CD14-positive monocyte (primary cell): ENCODE measurements at regions not wholly inside any gene's neighbourhood (a gene's known extent, or its start where the extent isn't known, plus 50 kb on each side); places are given as distances from the start of the nearest gene placed in this dataset.

Experiments
- DNase-seq, 3 donors: peaks; one replicate each; pipeline ENCODE4 v3.0.0-alpha.2; 2011 to 2022
- H2AFZ ChIP-seq: 2 replicates; pipeline ENCODE4 v1.6.0; 2012; ENCODE audit warnings: mild to moderate bottlenecking, low read depth, low read length, inconsistent platforms; ENCODE audit not compliant: insufficient read depth, poor library complexity, severe bottlenecking
- H3K27ac ChIP-seq, 2 donors: 1 replicate in 1 of 2; 2 replicates in 1 of 2; pipeline ENCODE4 v1.5.1; 2012 to 2013; ENCODE audit warnings: low read length in 2 of 2, control low read depth in 1 of 2, inconsistent platforms in 1 of 2, low read depth in 1 of 2, mild to moderate bottlenecking in 1 of 2
- H3K27me3 ChIP-seq, 2 donors: one replicate each; pipeline versions ENCODE4 v1.6.0 to v1.6.1; 2011 to 2013; ENCODE audit warnings: low read length in 2 of 2; ENCODE audit not compliant: control insufficient read depth in 2 of 2, insufficient read depth in 2 of 2
- H3K36me3 ChIP-seq, 2 donors: replicated peaks in 1 of 2; 1 replicate in 1 of 2; 2 replicates in 1 of 2; pipeline versions ENCODE4 v1.5.1 to v1.6.1; 2012 to 2013; ENCODE audit warnings: low read length in 2 of 2, control low read depth in 1 of 2, inconsistent platforms in 1 of 2, mild to moderate bottlenecking in 1 of 2; ENCODE audit not compliant: insufficient read depth in 2 of 2, control insufficient read depth in 1 of 2
- H3K4me1 ChIP-seq, 2 donors: 1 replicate in 1 of 2; 2 replicates in 1 of 2; pipeline versions ENCODE4 v1.5.1 to v1.6.1; 2012 to 2013; ENCODE audit warnings: low read length in 2 of 2, control low read depth in 1 of 2, inconsistent platforms in 1 of 2, mild to moderate bottlenecking in 1 of 2, moderate library complexity in 1 of 2; ENCODE audit not compliant: insufficient read depth in 2 of 2, control insufficient read depth in 1 of 2
- H3K4me2 ChIP-seq: replicated peaks from 2 replicates; pipeline ENCODE3; 2012; ENCODE audit warnings: low read length, moderate library complexity, mild to moderate bottlenecking; ENCODE audit not compliant: poor library complexity, severe bottlenecking; ENCODE audit errors: extremely low read depth
- H3K4me3 ChIP-seq, 3 experiments: fragments of 200-600 bp in 1 of 3; sonication (generic) in 1 of 3; replicated peaks in 1 of 3; 1 replicate in 2 of 3; 2 replicates in 1 of 3; pipeline ENCODE4 v1.5.1; 2011 to 2013; ENCODE audit warnings: low read length in 3 of 3, mild to moderate bottlenecking in 3 of 3, control low read depth in 2 of 3, low read depth in 2 of 3, inconsistent platforms in 1 of 3, moderate library complexity in 1 of 3
- H3K79me2 ChIP-seq: 2 replicates; pipeline ENCODE4 v1.6.0; 2012; ENCODE audit warnings: mild to moderate bottlenecking, control low read depth, inconsistent platforms, low read length, moderate library complexity; ENCODE audit not compliant: insufficient read depth
- H3K9ac ChIP-seq: 2 replicates; pipeline ENCODE4 v1.6.0; 2017; ENCODE audit warnings: low read length, mild to moderate bottlenecking; ENCODE audit not compliant: insufficient read depth, poor library complexity, severe bottlenecking
- H3K9me3 ChIP-seq, 2 donors: replicated peaks in 1 of 2; 1 replicate in 1 of 2; 2 replicates in 1 of 2; pipeline versions ENCODE4 v1.5.1 to v1.6.1; 2012 to 2013; ENCODE audit warnings: low read length in 2 of 2, control low read depth in 1 of 2; ENCODE audit not compliant: control insufficient read depth in 1 of 2, insufficient read depth in 1 of 2
- H4K20me1 ChIP-seq: 2 replicates; pipeline ENCODE4 v1.6.0; 2012; ENCODE audit warnings: mild to moderate bottlenecking, low read length, control low read depth, moderate library complexity; ENCODE audit not compliant: insufficient read depth
- H3K27ac Mint-ChIP-seq, 7 donors: one replicate each; pipeline ENCODE4 v1.8.0; 2020; ENCODE audit warnings: mild to moderate bottlenecking in 7 of 7, mixed read lengths in 7 of 7, moderate library complexity in 6 of 7, inconsistent platforms in 2 of 7
- H3K27me3 Mint-ChIP-seq, 3 donors: one replicate each; pipeline ENCODE4 v1.8.0; 2021 to 2022; ENCODE audit warnings: low read depth in 3 of 3, mild to moderate bottlenecking in 3 of 3, mixed read lengths in 3 of 3, moderate library complexity in 3 of 3, inconsistent platforms in 1 of 3
- H3K36me3 Mint-ChIP-seq, 2 donors: one replicate each; pipeline ENCODE4 v1.8.0; 2020; ENCODE audit warnings: mixed read lengths in 2 of 2, inconsistent platforms in 1 of 2, mild to moderate bottlenecking in 1 of 2
- H3K4me1 Mint-ChIP-seq: one replicate; pipeline ENCODE4 v1.8.0; 2020; ENCODE audit warnings: mild to moderate bottlenecking, mixed read lengths
- H3K4me3 Mint-ChIP-seq, 2 donors: one replicate each; pipeline ENCODE4 v1.8.0; 2020; ENCODE audit warnings: mild to moderate bottlenecking in 2 of 2, mixed read lengths in 2 of 2, moderate library complexity in 1 of 2
- H3K9me3 Mint-ChIP-seq, 7 donors: one replicate each; pipeline ENCODE4 v1.8.0; 2020 to 2022; ENCODE audit warnings: mixed read lengths in 7 of 7, mild to moderate bottlenecking in 6 of 7, moderate library complexity in 6 of 7, inconsistent platforms in 2 of 7
- CTCF ChIP-seq: fragments of 200-600 bp; IDR thresholded peaks from one replicate; pipeline ENCODE4 v1.8.0; 2022; ENCODE audit warnings: antibody characterized with exemption, mild to moderate bottlenecking
- WGBS: methylation state at CpG from one replicate; pipeline ENCODE4 v1.1.5; 2013; ENCODE audit warnings: missing lambda C conversion rate; ENCODE audit not compliant: insufficient coverage; 5-methylcytosine and 5-hydroxymethylcytosine counted together
- intact Hi-C, 2 donors: fragments of 100-400 bp; cut with micrococcal nuclease; formaldehyde crosslinking; loops; one replicate each; pipeline versions ENCODE4 v1.15.0 to v1.15.1; 2023

GRCh38 chr20:4606051-4606450 is 80.2 kb upstream of the PRNP start:
- Mint-ChIP-seq H3K27ac (no peak overlapping the region), H3K4me1 (peaks cover 21% of the 10 kb centered on the region), H3K9me3 (peaks cover 0 to 1% (median 0%) of the 10 kb centered on the region in 7 donors), H3K36me3 (no peaks in the 10 kb centered on the region), H3K27me3 (peaks cover 4 to 11% (median 5%) of the 10 kb centered on the region in 3 donors), H3K4me3 (no peak overlapping the region)
- H3K4me1 ChIP-seq: peaks cover 13 to 22% of the 10 kb centered on the region in 2 donors
- H3K9me3 ChIP-seq: no peaks in the 10 kb centered on the region
- no peaks in the 10 kb centered on the region for H3K36me3 ChIP-seq
- no peak overlapping the region for H2AFZ ChIP-seq
- intact Hi-C loops: loop anchor here (2.0 to 10.0 kb wide), 3 partner anchors 115 to 351 kb away; partner anchors contain the start of gene PRND (in 1 of the 2)
- no peak overlapping the region for H3K9ac ChIP-seq
- no CpG with 5 or more reads among the region's 2 CpGs for WGBS
- no peaks in the 10 kb centered on the region for H4K20me1 ChIP-seq
- TF ChIP-seq CTCF: no peak
- H3K4me3 ChIP-seq: no peak overlapping the region
- no peak for DNase-seq
- H3K27me3 ChIP-seq: peaks cover 0 to 7% of the 10 kb centered on the region in 2 donors
- no peak overlapping the region for H3K27ac ChIP-seq
- H3K4me2 ChIP-seq: no peak overlapping the region
- H3K79me2 ChIP-seq: no peaks in the 10 kb centered on the region

GRCh38 chr20:4605166-4605565 is 81.1 kb upstream of the PRNP start:
- Mint-ChIP-seq H3K27ac (no peak overlapping the region), H3K9me3 (peaks cover 0 to 1% (median 0%) of the 10 kb centered on the region in 7 donors), H3K4me1 (peaks cover 21% of the 10 kb centered on the region), H3K27me3 (peaks cover 0 to 11% (median 11%) of the 10 kb centered on the region in 3 donors), H3K36me3 (no peaks in the 10 kb centered on the region), H3K4me3 (no peak overlapping the region)
- intact Hi-C loops: loop anchor here (5.0 to 10.0 kb wide), 2 partner anchors 350 to 352 kb away; no protein-coding TSS in a partner anchor
- no peaks in the 10 kb centered on the region for H3K9me3 ChIP-seq
- H3K79me2 ChIP-seq: no peaks in the 10 kb centered on the region
- H3K4me2 ChIP-seq: no peak overlapping the region
- H2AFZ ChIP-seq: no peak overlapping the region
- H3K4me1 ChIP-seq: peaks cover 13 to 22% of the 10 kb centered on the region in 2 donors
- H3K27me3 ChIP-seq: peaks cover 0 to 7% of the 10 kb centered on the region in 2 donors
- no peaks in the 10 kb centered on the region for H3K36me3 ChIP-seq
- WGBS: no CpG with 5 or more reads among the region's 4 CpGs
- H4K20me1 ChIP-seq: no peaks in the 10 kb centered on the region
- H3K4me3 ChIP-seq: no peak overlapping the region
- no peak for TF ChIP-seq CTCF
- no peak overlapping the region for H3K9ac ChIP-seq
- DNase-seq: no peak
- no peak overlapping the region for H3K27ac ChIP-seq
